Mesenchymal stem cell (in vitro differentiated cells and primary cell): ENCODE measurements at regions not wholly inside any gene's neighbourhood (a gene's known extent, or its start where the extent isn't known, plus 50 kb on each side); places are given as distances from the start of the nearest gene placed in this dataset.

ENCODE experiments used
- DNase-seq: peaks from one replicate; pipeline ENCODE4 v3.0.0-alpha.2; 2013
- H2AFZ ChIP-seq: one replicate; pipeline ENCODE4 v1.6.1; 2013; ENCODE audit warnings: low read depth, mild to moderate bottlenecking, control low read depth, inconsistent platforms, low read length, moderate library complexity
- H2AK5ac ChIP-seq: 2 replicates; pipeline ENCODE4 v1.6.1; 2013; ENCODE audit warnings: low read length, moderate library complexity, mild to moderate bottlenecking, inconsistent platforms; ENCODE audit not compliant: severe bottlenecking
- H2BK120ac ChIP-seq: one replicate; pipeline ENCODE4 v1.6.1; 2013; ENCODE audit warnings: low read depth, mild to moderate bottlenecking, inconsistent platforms, low read length, moderate library complexity
- H2BK12ac ChIP-seq, 2 experiments: one replicate each; pipeline ENCODE4 v1.6.1; 2013; ENCODE audit warnings: inconsistent platforms in 2 of 2, low read length in 2 of 2, mild to moderate bottlenecking in 2 of 2, moderate library complexity in 2 of 2, control low read depth in 1 of 2
- H2BK15ac ChIP-seq: one replicate; pipeline ENCODE4 v1.6.1; 2013; ENCODE audit warnings: mild to moderate bottlenecking, low read depth, inconsistent platforms; ENCODE audit not compliant: poor library complexity, severe bottlenecking
- H2BK5ac ChIP-seq: 2 replicates; pipeline ENCODE4 v1.6.1; 2013; ENCODE audit warnings: low read depth, mild to moderate bottlenecking, low read length, control low read depth, inconsistent platforms; ENCODE audit not compliant: poor library complexity, severe bottlenecking
- H3K14ac ChIP-seq, 2 experiments: one replicate each; pipeline ENCODE4 v1.6.1; 2013; ENCODE audit warnings: inconsistent platforms in 2 of 2, low read length in 2 of 2, control low read depth in 1 of 2, mild to moderate bottlenecking in 1 of 2, moderate library complexity in 1 of 2
- H3K18ac ChIP-seq, 2 experiments: one replicate each; pipeline ENCODE4 v1.6.1; 2013; ENCODE audit warnings: inconsistent platforms in 2 of 2, low read length in 2 of 2, control low read depth in 1 of 2, low read depth in 1 of 2, mild to moderate bottlenecking in 1 of 2
- H3K23ac ChIP-seq, 2 experiments: one replicate each; pipeline ENCODE4 v1.6.1; 2013; ENCODE audit warnings: inconsistent platforms in 2 of 2, low read length in 2 of 2, mild to moderate bottlenecking in 2 of 2, moderate library complexity in 2 of 2, control low read depth in 1 of 2
- H3K27ac ChIP-seq: 2 replicates; pipeline ENCODE4 v1.5.1; 2013; ENCODE audit warnings: mild to moderate bottlenecking, moderate library complexity, low read length, control low read depth, inconsistent platforms; ENCODE audit not compliant: poor library complexity, severe bottlenecking
- H3K27me3 ChIP-seq, 2 experiments: 2 replicates each; pipeline versions ENCODE4 v1.6.1 to v1.7.0; 2013; ENCODE audit warnings: low read length in 2 of 2, mild to moderate bottlenecking in 2 of 2, moderate library complexity in 2 of 2, control low read depth in 1 of 2, inconsistent platforms in 1 of 2; ENCODE audit not compliant: control insufficient read depth in 1 of 2, insufficient read depth in 1 of 2
- H3K36me3 ChIP-seq, 2 experiments: 2 replicates each; pipeline versions ENCODE4 v1.6.1 to v1.7.0; 2013; ENCODE audit warnings: low read length in 2 of 2, control low read depth in 1 of 2, inconsistent platforms in 1 of 2, low read depth in 1 of 2, mild to moderate bottlenecking in 1 of 2; ENCODE audit not compliant: insufficient read depth in 2 of 2, control insufficient read depth in 1 of 2
- H3K4ac ChIP-seq, 2 experiments: one replicate each; pipeline ENCODE4 v1.6.1; 2013; ENCODE audit warnings: inconsistent platforms in 2 of 2, low read length in 2 of 2, mild to moderate bottlenecking in 2 of 2, moderate library complexity in 2 of 2, control low read depth in 1 of 2, low read depth in 1 of 2
- H3K4me1 ChIP-seq: 2 replicates; pipeline ENCODE4 v1.6.1; 2013; ENCODE audit warnings: low read depth, low read length, control low read depth; ENCODE audit not compliant: control insufficient read depth, insufficient read depth
- H3K4me2 ChIP-seq: 2 replicates; pipeline ENCODE4 v1.6.1; 2013; ENCODE audit warnings: low read length, mild to moderate bottlenecking, inconsistent platforms; ENCODE audit not compliant: poor library complexity, severe bottlenecking
- H3K4me3 ChIP-seq, 2 experiments: 2 replicates each; pipeline versions ENCODE4 v1.5.1 to v1.7.0; 2013; ENCODE audit warnings: low read length in 2 of 2, mild to moderate bottlenecking in 2 of 2, control low read depth in 1 of 2, low read depth in 1 of 2; ENCODE audit not compliant: insufficient read depth in 1 of 2
- H3K79me1 ChIP-seq: replicated peaks from 2 replicates; pipeline ENCODE4 v1.6.1; 2013; ENCODE audit warnings: mild to moderate bottlenecking, control low read depth, low read length, inconsistent platforms; ENCODE audit not compliant: poor library complexity, severe bottlenecking
- H3K9ac ChIP-seq: 2 replicates; pipeline ENCODE4 v1.7.0; 2013; ENCODE audit warnings: mild to moderate bottlenecking, low read length, moderate library complexity
- H3K9me3 ChIP-seq: 2 replicates; pipeline ENCODE4 v1.7.0; 2013; ENCODE audit warnings: mild to moderate bottlenecking, low read length; ENCODE audit not compliant: control insufficient read depth
- H4K8ac ChIP-seq: one replicate; pipeline ENCODE4 v1.6.1; 2013; ENCODE audit warnings: inconsistent platforms, mild to moderate bottlenecking, low read length, moderate library complexity
- H4K91ac ChIP-seq: one replicate; pipeline ENCODE4 v1.6.1; 2013; ENCODE audit warnings: mild to moderate bottlenecking, low read length, inconsistent platforms
- WGBS: methylation state at CpG from one replicate; pipeline ENCODE4 v1.1.7; 2013; ENCODE audit warnings: mixed read lengths; 5-methylcytosine and 5-hydroxymethylcytosine counted together

GRCh38 chr19:28578786-28579505 is 634.0 kb downstream of the UQCRFS1 start:
- no peak overlapping the region for H2BK12ac ChIP-seq
- no peak overlapping the region for H3K14ac ChIP-seq
- H2AFZ ChIP-seq: no peak overlapping the region
- H3K27ac ChIP-seq: no peak overlapping the region
- 78% methylated on average over 6 of the region's 6 CpGs for WGBS
- no peak overlapping the region for H4K91ac ChIP-seq
- H3K18ac ChIP-seq: no peak overlapping the region
- no peak overlapping the region for H3K4me2 ChIP-seq
- H3K79me1 ChIP-seq: no peaks in the 10 kb centered on the region
- no peak overlapping the region for H2AK5ac ChIP-seq
- no peaks in the 10 kb centered on the region for H3K27me3 ChIP-seq
- no peak overlapping the region for H4K8ac ChIP-seq
- H2BK120ac ChIP-seq: no peak overlapping the region
- H3K23ac ChIP-seq: no peak overlapping the region
- no peak overlapping the region for H3K4me3 ChIP-seq
- H3K4ac ChIP-seq: no peak overlapping the region
- no peaks in the 10 kb centered on the region for H3K9me3 ChIP-seq
- H3K36me3 ChIP-seq: no peaks in the 10 kb centered on the region
- H3K4me1 ChIP-seq: peaks cover 3% of the 10 kb centered on the region
- no peak for DNase-seq
- H2BK15ac ChIP-seq: no peak overlapping the region
- no peak overlapping the region for H2BK5ac ChIP-seq
- H3K9ac ChIP-seq: no peak overlapping the region

DNA sequence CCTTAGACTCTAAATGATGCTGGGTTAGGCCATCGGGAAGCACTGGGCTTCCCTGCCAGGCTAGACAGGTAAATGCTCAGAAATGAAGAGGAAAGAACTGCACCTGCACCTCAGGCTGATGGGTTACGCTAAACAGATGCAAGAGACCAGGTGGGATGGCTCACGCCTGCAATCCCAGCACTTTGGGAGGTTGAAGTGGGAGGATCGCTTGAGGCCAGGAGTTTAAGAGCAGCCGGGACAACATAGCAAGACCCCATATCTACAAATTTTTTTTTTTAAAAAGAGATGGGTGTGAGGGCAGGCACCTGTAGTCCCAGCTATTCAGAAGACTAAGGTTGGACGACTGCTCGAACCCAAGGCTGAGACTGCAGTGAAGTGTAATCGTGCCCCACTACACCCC is 634.7 kb downstream of the UQCRFS1 start:
- DNase-seq: no peak
- no peak overlapping the region for H2BK5ac ChIP-seq

DNA sequence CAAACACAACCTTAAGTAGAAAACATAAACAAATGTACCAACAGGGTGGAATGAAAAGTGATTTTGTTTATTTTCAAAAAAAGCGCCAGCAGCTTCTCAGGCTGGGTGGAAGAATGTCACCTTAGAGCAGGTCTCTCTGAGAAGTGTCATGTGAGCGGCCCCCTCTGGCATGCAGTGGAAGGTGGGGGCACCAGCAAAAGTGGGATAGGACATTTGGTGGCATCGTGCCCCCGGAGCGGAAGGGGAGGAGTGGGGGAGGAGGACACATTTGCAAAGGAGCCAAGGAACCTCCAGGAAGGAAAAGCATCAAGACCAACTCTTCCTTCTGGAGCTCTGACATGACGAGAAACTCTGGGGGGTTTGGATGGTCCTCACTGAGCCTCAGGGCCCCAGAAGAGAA is 635.3 kb downstream of the UQCRFS1 start:
- no peak overlapping the region for H3K4me2 ChIP-seq
- no peak overlapping the region for H3K14ac ChIP-seq
- WGBS: 75% methylated on average over 6 of the region's 6 CpGs
- DNase-seq: no peak
- no peak overlapping the region for H4K91ac ChIP-seq
- H3K27ac ChIP-seq: no peak overlapping the region
- H3K9me3 ChIP-seq: no peaks in the 10 kb centered on the region
- H3K79me1 ChIP-seq: no peaks in the 10 kb centered on the region
- H3K4ac ChIP-seq: no peak overlapping the region
- H3K18ac ChIP-seq: no peak overlapping the region
- no peaks in the 10 kb centered on the region for H3K27me3 ChIP-seq
- peaks cover 3% of the 10 kb centered on the region for H3K4me1 ChIP-seq
- no peak overlapping the region for H2BK120ac ChIP-seq
- no peak overlapping the region for H3K23ac ChIP-seq
- H2BK12ac ChIP-seq: no peak overlapping the region
- H2BK15ac ChIP-seq: no peak overlapping the region
- no peak overlapping the region for H3K9ac ChIP-seq
- H2AFZ ChIP-seq: no peak overlapping the region
- H3K36me3 ChIP-seq: no peaks in the 10 kb centered on the region
- no peak overlapping the region for H2BK5ac ChIP-seq
- H4K8ac ChIP-seq: no peak overlapping the region
- H2AK5ac ChIP-seq: no peak overlapping the region
- no peak overlapping the region for H3K4me3 ChIP-seq

More for the DNA sequence above, 634.7 kb downstream of the UQCRFS1 start:
- Histone ChIP-seq H2AFZ (no peak overlapping the region), H3K36me3 (no peaks in the 10 kb centered on the region), H3K79me1 (no peaks in the 10 kb centered on the region), H2BK120ac (no peak overlapping the region), H3K14ac (no peak overlapping the region), H3K9ac (no peak overlapping the region), H2BK15ac (no peak overlapping the region), H4K91ac (no peak overlapping the region), H3K23ac (no peak overlapping the region), H3K4me2 (no peak overlapping the region), H3K4me3 (no peak overlapping the region), H4K8ac (no peak overlapping the region), H3K18ac (no peak overlapping the region), H3K27me3 (no peaks in the 10 kb centered on the region), H2AK5ac (no peak overlapping the region), H2BK12ac (no peak overlapping the region), H3K27ac (no peak overlapping the region), H3K9me3 (no peaks in the 10 kb centered on the region), H3K4me1 (peaks cover 3% of the 10 kb centered on the region), H3K4ac (no peak overlapping the region)
- WGBS: 96% methylated on average over 5 of the region's 8 CpGs

DNA sequence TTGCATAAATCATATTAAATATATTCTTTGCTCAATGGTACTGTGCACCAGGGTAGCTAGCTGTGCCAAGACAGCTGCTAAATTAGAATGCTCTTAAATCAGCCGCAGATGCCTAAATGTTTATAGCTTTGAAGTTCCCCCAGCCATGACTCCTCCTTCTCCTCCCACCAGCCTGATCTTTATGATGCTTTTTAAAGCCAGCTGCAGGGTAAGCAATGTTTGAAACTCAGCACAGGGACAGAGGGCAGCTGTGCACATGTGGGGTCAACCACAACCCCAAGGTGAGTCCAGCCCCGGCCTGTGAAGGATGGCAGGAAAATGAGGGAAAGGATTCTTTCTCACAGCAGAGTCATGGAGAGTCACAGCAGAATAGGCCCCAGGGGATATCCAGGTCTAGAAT is 635.7 kb downstream of the UQCRFS1 start:
- no peak for DNase-seq
- no peak overlapping the region for H2BK15ac ChIP-seq
- H2BK5ac ChIP-seq: no peak overlapping the region
- no peak overlapping the region for H2AFZ ChIP-seq
- H3K4me3 ChIP-seq: no peak overlapping the region
- peaks cover 3% of the 10 kb centered on the region for H3K4me1 ChIP-seq
- H3K18ac ChIP-seq: no peak overlapping the region
- H3K36me3 ChIP-seq: no peaks in the 10 kb centered on the region
- no peak overlapping the region for H3K23ac ChIP-seq
- no peak overlapping the region for H2BK12ac ChIP-seq
- 32% methylated on average over 1 of the region's 2 CpGs for WGBS
- no peak overlapping the region for H3K27ac ChIP-seq
- peaks cover 0 to 2% of the 10 kb centered on the region in 2 experiments for H3K27me3 ChIP-seq
- H3K4me2 ChIP-seq: no peak overlapping the region
- H3K14ac ChIP-seq: no peak overlapping the region
- H4K91ac ChIP-seq: no peak overlapping the region
- H2AK5ac ChIP-seq: no peak overlapping the region
- no peak overlapping the region for H2BK120ac ChIP-seq
- no peak overlapping the region for H3K9ac ChIP-seq
- no peaks in the 10 kb centered on the region for H3K9me3 ChIP-seq
- no peak overlapping the region for H3K4ac ChIP-seq
- no peaks in the 10 kb centered on the region for H3K79me1 ChIP-seq
- no peak overlapping the region for H4K8ac ChIP-seq
